ENCODE measurements at regions not wholly inside any gene's neighbourhood (a gene's known extent, or its start where the extent isn't known, plus 50 kb on each side); places are given as distances from the start of the nearest gene placed in this dataset.
"Not testable (repeated sequence)": the region's sequence is repeated elsewhere in the genome, so short reads cannot be mapped to it uniquely, and the experiment has no call there.

DNA sequence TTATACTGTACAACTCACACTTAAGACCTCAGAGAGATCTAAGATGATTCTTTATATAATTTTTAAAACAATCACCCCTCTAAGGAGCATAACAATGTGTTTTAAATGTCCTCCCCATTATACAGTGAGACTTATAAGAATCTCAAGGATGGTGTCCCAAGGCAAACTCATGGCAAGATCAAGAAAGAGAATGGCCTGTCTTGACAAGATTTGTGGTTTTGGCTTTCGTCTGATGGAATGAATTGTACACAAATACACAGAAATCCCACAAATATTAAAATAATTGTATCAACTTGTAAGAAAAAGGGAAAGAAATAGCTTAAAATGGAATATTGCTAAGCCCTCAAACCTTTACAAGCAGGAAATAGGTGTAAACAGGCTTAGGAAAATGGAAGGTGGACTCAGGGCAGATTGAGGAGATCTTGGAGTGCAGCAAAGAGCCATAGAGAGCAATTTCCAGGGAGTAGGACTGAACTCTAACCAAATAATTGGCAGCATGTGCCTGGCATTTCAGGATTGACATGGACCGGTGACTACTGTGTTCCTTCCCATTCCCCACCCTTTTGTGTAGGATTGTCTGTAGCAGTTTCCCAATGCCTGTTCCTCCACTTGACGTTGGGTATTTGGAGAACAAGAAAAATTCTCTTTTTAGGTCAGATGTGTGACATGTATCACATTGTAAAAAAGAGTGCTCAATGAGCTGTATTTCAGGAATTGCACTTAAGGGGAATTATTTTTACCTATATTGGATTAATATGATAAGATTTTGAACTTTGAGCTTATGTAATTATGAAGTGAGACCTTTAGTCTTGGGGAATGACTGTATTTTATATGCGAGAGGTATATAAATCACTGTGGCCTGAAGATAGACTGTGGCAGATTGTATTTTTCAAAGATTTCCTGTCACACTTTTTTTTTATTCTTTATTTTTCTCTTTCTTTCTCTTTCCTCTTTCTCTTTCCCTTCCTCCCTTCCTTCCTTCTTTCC, 317.8 kb upstream of the SLITRK3 start:
- DNase-seq, result no peak

DNA sequence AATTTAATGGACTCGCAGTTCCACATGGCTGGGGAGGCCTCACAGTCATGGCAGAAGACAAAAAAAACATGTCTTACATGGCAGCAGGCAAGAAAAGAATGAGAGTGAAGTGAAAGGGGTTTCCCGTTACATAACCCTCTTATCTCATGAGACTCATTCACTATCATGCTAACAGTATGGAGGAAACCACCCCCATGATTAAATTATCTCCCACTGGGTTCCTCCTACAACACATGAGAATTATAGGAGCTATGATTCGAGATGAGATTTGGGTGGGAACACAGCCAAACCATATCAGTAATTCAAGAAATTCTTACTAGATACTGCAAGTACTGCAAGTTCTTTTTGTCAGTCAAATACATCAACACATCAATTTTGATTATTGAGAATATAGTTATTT, 311.4 kb upstream of the SLITRK3 start:
- no peak for DNase-seq

DNA sequence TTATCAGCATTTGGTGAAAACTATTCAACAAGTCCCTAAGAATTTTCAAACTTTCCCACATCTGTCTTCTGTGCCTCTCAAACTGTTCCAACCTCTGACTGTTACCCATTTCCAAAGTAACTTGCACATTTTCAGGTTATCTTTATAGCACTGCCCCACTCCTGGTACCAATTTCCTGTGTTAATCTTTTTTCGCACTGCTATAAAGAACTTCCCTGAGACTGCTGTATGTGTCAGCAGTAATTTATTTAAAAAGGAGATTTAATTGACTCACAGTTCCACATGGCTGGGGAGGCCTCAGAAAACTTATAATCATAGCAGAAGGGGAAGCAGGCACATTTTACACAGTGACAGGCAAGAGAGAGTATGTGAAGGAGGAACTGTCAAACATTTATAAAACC, 310.9 kb upstream of the SLITRK3 start:
- no peak for DNase-seq

DNA sequence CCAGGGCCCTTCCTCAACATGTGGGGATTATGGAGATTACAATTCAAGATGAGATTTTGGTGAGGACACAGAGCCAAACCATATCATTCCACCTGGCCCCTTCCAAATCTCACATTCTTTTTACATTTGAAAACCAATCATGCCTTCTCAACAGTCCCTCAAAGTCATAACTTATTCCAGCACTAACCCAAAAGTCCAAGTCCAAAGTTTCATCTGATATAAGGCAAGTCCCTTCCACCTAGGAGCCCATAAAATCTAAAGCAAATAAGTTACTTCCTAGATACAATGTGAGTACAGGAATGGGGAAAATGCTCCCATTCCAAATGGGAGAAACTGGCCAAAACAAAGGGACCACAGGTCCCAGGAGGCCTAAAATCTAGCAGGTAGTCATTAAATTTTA, 309.5 kb upstream of the SLITRK3 start:
- no peak for DNase-seq

DNA sequence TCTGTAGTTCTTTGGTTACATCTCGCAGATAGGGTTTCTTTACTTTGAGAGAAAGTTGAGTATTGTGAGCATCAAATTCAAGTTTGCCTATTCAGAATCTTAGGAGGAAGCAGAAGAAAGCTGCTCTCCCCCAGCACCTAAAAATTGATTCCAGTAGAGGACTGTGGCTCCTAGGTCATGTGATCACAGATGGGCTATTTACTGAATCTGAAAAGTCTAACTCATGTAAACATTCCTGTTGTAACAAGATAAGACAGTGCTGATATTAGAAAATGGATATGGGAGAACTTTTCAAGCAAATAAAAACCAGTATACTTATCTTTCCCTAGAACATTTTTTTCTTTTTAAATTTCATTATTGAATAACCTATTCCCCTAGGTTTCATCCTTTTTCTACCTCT, 308.4 kb upstream of the SLITRK3 start:
- DNase-seq, result no peak

DNA sequence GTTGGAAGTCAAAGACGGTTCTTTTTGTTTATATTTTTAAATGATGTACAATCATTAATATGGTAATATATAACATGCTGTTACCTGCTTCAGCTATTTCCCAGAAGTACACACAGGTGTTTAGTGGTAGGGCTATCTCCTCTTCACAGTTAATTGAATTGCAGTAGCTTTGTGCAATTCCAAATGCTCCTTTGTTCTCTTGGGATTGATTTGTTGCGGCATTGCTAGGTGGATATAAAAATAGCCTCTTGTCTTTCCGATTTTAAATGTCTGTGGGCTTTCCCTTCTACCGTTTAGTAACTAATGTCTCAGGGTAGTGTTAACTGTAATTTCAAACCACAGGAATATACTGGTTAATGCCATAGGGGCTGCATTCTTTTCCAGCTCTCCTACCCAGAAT, 307.6 kb upstream of the SLITRK3 start:
- no peak for DNase-seq

DNA sequence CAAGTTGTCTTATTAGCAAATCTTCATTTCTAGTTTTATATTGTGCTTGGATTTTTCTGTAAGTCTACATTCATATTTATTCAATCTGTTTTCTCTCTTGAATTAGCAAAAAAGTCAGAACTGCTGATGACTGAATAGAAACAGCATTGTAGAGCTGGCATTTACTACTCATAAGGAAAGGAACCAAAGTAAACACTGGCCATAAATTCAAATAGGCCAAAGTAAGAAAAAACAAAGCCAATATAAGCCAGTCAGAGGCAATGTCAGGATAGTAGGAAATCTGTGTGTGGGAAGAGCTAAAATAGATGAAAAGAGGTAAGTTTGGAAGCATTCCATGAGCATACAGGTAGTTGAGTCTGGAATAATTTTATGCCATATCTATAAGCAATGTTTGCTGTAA, 307.2 kb upstream of the SLITRK3 start:
- DNase-seq, result no peak

DNA sequence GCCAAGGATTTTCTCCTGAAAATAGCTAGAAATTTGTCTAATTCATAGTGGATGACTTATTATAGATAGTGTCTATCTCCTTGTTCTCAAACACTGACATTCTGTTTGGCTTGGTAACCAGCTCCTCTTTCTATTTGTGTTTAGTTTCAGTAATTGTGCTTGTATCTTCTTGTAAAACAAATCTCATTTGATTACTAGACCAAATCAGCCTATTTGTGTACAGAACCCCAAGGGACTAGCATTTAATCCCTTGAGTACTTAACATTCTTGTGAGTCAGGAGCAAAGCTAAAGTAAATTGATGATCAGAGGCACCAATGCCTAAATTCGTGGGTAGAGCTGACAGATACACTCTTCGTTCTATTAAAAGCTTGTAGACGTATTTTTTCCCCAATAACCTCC, 306.5 kb upstream of the SLITRK3 start:
- DNase-seq, result no peak

DNA sequence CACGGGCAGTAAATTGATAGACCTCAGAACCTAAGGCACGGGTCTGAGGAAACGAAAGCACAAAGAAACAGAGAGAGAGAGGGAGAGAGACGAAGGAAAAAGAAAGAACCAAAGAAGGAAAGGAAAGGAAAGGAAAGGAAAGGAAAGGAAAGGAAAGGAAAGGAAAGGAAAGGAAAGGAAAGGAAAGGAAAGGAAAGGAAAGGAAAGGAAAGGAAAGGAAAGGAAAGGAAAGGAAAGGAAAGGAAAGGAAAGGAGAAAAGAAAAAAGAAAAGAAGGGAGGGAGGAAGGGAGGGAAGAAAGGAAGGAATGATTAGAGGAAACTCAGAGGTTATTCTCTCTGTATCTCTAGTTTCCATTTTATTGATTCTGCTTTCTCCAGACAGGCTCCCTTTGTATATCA, 302.6 kb upstream of the SLITRK3 start:
- not testable (repeated sequence) for DNase-seq

DNA sequence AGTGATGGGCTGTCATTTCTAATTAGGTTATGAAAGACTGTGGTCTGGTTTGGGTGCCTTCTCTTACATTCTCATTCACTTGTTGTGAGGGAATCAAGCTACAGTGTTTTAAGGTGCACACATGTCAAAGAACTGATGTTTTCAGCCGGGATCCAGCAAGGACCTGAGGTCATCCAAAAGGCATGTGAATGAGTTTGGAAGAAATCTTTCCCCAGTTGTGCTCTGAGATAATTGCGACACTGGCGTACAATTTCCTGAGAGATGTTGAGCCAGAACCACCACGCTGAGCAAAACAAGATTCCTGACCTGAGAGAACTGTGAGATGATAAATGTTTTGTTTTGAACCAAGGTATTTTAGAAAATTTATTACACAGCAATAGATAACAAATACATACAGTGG, 295.3 kb upstream of the SLITRK3 start:
- DNase-seq, result no peak

DNA sequence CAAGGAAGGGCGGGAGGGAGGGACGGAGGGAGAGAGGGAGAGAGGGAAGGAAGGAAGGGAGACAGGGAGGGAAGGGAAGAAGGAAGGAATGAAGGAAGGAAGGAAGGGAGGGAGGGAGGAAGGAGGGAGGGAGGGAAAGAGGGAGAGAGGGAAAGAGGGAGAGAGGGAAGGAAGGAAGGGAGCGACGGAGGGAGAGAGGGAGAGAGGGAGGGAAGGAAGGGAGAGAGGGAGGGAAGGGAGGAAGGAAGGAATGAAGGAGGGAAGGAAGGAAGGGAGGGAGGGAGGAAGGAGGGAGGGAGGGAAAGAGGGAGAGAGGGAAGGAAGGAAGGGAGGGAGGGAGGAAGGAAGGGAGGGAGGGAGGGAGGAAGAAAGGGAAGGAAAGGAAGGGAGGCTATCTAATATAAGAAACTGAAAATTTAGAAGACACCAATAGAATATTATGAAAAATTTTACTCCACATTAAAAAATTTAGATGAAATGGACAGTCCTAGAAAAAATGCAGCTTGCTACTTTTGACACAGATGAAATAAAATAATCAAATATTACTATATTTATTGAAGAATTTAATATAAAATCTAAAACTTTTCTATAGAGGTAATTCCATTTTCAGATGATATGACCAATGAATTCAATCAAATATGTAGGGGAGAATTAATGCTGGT, 280.3 kb upstream of the SLITRK3 start:
- DNase-seq, result no peak

DNA sequence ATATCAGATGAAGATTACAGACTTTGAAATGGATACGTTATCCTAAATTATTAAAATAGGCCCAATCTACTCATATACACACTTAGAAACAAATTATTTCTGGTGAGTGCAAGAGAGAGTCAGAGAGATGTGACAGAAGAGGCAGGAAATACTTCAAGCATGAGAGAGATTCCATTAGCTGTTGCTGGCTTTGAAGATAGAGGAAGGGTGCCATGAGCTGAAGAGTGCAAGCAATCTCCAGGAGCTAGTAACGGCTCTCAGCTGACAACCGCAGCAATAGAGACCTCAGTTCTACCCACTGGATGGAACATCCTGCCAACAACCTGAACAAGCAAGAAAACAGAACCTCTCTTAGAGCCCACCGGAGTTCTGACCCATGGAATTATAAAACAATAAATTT, 270.7 kb upstream of the SLITRK3 start:
- no peak for DNase-seq

DNA sequence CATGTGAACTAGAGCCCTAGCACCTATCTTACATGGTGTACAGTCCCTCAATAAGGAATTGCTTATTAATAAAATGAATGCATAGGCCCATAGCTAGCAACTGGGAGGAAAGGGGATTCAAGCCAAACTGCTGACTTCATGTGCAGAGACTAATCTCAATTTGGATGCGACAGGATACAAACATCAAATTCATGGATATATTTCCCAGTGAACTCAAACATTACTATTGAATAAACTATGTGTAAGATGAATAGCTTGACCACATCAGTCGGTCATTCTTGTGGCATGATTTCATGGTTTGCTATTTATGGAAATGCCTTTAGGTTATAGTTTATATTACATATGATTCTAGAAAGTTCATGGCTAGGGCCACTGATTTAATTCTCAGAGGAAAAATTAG, 268.6 kb upstream of the SLITRK3 start:
- DNase-seq, result no peak

DNA sequence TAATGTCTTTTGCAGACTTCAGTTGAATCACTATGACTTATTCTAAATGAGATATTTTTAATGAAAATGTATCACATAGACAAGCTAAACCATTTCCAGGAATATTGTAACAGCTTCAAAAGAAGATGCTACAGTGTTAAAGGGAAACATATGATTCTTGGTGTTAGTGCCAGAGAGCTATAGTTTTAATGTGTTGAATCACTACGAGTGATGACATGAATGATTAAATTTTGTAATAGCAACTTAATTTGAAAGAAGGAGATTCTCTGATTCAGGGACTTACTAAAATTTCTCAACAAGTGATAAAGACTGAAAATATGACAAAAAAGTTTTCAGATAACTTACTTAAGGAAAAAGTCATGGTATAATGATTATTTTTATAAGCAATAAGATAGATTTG, 267.3 kb upstream of the SLITRK3 start:
- DNase-seq, result no peak

DNA sequence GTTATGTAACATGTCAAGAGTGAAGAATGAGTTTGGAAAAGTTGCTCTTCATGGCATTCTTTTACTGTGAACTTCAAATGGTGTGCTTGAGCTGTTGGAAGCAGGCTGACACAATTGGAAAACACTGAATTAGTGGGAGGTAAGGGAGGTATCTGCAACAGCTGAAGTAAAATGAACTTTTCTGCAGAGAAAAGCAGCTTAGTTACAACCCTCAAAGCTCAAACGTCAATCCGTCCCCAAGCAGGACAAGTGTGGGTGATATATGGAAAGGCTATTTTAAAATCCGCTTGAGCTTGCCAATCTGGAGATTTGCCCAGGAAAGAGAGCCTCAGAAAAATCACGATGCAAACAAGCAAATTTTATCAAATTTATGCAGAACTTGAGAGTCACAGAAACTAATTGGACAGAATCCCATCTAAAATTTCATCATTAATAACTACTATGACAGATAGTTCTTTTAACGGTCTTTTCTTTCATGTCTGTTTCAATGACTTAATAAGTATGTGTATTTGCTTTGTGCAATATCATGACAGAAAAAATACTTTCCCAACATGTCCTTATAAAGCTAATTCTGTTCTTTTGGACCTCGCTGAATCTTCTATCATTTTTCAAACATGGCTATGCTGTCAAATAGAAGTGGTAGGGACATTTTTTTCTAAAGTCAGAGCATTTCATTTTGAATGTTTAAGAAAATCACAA, 266.6 kb upstream of the SLITRK3 start:
- no peak for DNase-seq

DNA sequence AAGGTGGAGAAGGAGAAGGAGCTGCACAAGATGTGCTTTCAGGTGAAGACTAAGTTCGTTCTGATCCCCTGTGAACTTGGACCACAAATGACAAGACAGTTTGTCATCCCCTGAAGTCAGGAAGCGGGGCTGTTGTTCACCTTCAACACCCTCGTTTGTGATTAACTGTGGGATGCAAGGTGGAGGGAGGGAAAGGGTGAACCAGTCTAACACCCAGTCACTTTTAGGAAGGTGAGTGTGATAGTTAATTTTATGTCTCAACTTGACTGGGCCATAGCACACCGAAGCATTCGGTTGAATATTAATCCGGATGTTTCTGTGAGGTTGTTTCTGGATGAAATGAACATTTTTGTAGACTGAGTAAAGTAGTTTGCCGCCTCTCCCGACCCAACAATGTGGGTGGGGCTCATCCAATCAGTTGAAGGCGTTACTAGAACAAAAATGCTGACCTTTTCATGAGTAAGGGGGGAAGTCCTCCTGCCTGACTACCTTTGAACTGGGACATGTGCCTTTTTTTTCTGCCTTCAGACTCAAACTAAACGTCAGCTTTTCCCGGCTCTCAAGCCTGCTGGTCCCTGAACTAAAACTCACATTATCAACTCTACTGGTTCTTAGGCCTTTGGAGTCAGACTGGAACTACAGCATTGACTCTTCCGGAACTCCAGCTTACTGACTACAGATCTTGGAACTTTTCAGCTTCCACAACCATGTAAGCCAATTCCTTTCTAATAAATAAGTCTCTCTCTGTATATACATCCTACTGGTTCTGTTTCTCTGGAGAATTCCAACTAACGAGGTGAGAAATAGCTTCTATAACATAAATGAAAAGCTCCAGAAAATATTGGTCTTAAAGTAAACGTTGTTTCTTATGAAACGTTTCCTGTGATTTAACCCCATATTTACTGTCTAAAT, 264.0 kb upstream of the SLITRK3 start:
- no peak for DNase-seq

DNA sequence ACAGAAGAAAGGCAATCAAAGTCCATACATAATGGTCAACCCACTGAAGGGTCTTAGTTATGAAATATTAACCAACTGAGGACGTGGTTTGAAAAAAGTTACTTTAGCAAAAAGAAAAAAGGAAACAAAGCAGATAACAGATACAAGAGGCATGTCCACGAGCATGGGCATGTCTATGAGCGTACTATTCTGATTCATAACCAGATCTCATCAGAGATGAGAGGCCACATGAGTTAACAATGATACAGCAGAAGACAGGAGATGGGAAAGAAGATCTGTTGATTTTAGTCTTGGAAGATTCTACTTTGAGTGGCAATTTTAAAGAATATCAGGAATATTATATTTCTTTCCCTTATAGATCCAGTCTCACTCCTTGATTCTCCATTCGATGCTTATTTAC, 262.9 kb upstream of the SLITRK3 start:
- DNase-seq, result no peak

DNA sequence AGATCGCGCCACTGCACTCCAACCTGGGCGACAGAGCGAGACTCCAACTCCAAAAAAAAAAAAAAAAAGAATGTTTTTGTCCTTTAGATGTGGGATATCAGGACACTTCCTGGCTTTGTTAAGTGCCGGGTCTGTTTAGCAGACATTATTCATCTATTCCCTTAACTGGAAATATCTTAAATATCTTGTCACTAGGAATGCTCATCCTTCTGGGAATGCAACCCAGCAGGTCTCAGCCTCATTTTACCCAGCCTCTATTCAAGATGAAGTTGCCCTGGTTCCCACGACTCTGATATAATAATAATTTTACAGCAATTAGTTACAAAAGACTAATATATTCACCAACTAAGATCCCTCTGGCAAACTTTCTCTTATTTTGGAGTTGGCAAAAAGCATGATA, 260.9 kb upstream of the SLITRK3 start:
- DNase-seq, result no peak

DNA sequence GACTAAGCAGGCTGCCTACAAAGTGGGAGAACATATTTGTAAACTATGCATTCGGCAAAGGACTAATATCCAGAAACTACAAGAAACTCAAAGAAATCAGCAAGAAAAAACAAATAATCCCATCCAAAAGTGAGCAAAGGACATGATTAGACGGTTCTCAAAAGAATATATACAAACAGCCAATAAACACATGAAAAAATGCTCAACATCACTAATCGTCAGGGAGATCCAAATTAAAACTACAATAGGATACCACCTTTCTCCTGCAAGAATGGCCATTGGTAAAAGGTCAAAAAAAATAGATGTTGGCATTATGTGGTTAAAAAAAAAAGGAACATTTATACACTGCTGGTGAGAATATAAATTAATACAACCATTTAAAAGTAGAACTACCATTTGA, 259.6 kb upstream of the SLITRK3 start:
- DNase-seq, result no peak

DNA sequence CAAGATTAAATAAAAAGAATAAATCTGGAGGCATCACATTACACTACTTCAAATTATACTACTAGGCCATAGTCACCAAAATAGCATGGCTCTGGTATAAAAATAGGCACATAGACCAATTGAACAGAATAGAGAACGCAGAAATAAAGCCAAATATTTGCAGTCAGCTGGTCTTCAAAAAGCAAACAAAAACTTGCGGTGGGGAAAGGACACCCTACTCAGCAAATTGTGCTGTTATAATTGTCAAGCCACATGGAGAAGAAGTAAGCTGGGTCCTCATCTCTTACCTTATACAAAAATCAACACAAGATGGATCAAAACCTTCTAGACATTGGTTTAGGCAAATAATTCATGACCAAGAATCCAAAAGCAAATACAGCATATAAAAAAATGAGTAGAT, 259.2 kb upstream of the SLITRK3 start:
- no peak for DNase-seq

DNA sequence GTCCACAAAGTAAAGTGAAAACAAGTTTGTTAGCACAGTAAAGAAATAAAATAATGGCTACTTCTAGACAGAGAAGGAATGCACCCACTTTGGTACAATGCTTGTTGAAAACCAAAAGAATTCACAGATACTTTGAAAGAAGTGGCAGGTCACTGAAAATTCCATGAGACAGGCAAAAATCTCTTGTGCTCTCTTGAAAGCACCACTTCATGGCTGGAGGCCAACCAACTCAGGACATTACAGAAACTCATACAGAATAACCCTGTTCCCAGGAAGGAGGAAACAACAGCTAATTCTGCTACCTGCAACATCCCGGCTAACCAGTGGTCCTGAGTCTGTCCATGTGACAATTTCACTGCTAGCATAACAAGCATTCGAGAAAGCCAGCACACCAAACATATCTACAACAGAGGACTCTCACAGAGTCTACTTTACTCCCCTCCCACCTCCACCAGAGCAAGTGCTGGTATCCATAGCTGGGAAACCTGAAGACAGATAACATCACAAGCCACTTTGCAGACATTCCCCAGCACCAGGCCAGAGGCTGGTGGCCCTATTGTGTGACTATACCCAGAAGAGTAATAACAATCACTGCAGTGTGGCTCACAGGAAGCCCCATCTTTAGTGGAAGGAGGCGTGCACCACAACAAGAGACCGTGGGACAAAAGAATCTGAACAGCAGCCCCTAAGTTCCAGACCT, 255.3 kb upstream of the SLITRK3 start:
- no peak for DNase-seq

DNA sequence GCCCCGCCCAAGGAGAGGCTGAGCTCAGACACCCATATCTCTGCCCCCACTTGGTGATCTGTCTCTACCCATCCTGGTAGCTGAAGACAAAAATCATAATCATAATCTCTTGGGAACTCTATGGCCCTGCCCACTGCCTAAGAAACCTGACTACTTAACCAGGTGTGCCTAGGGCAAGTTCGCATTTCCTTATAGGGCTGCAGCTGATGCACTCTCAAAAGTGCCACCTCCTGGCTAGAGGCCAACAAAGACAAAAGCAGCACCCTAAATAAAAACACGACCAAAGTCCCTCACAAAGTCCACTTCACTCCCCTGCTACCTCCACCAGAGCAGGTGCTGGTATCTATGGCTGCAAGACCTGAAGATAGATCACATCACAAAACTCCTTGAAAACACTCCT, 250.4 kb upstream of the SLITRK3 start:
- no peak for DNase-seq
